Endothelial cell of umbilical vein (primary cell): ENCODE measurements at regions not wholly inside any gene's neighbourhood (a gene's known extent, or its start where the extent isn't known, plus 50 kb on each side); places are given as distances from the start of the nearest gene placed in this dataset.

Experiments used
- BruUV-seq: library from RNA; stranded (reverse); fragments of 400-500 nt; replicated peaks from 2 replicates; lab custom pipeline; 2021; lab: Mats Ljungman, UMichigan
- CTCF ChIA-PET: fragments of 300-600, 350-600 bp; sonication (Branson Sonifier 250); formaldehyde crosslinking; loops from one replicate; lab custom pipeline; 2021; ENCODE audit warnings: antibody characterized with exemption, inconsistent platforms; lab: Charles Lee
- POLR2A ChIA-PET: fragments of 300-600, 350-600 bp; sonication (Branson Sonifier 250); formaldehyde crosslinking; loops from one replicate; lab custom pipeline; 2021; ENCODE audit warnings: antibody characterized with exemption, inconsistent platforms; lab: Charles Lee
- DNase-seq: peaks from one replicate; pipeline ENCODE4 v3.0.0-alpha.2; 2011; ENCODE audit warnings: low read depth, low spot score
- FAIRE-seq: peaks from 2 replicates; lab custom pipeline; 2011; peaks lifted over from hg19 to GRCh38; lab: Jason Lieb, UNC
- H2AFZ ChIP-seq: 2 replicates; pipeline ENCODE4 v1.6.0; 2012; ENCODE audit warnings: low read depth, low read length, control low read depth, inconsistent platforms
- H3K27ac ChIP-seq: 2 replicates; pipeline ENCODE4 v1.5.1; 2011; ENCODE audit warnings: low read depth, mild to moderate bottlenecking, control low read depth, low read length, moderate library complexity; ENCODE audit not compliant: insufficient read depth
- H3K27me3 ChIP-seq, 2 experiments: 2 replicates each; pipeline versions ENCODE4 v1.6.0 to v1.6.1; 2011; ENCODE audit warnings: low read length in 2 of 2, mixed read lengths in 1 of 2; ENCODE audit not compliant: control insufficient read depth in 2 of 2, insufficient read depth in 2 of 2
- H3K36me3 ChIP-seq, 2 experiments: 2 replicates in 1 of 2; 3 replicates in 1 of 2; pipeline ENCODE4 v1.5.1; 2011; ENCODE audit warnings: low read length in 2 of 2, mild to moderate bottlenecking in 1 of 2, moderate library complexity in 1 of 2; ENCODE audit not compliant: control insufficient read depth in 2 of 2, insufficient read depth in 2 of 2; ENCODE audit errors: extremely low read depth in 1 of 2
- H3K4me1 ChIP-seq: 3 replicates; pipeline ENCODE4 v1.5.1; 2011; ENCODE audit warnings: mild to moderate bottlenecking, low read length; ENCODE audit not compliant: control insufficient read depth, insufficient read depth; ENCODE audit errors: extremely low read depth
- H3K4me2 ChIP-seq: 2 replicates; pipeline ENCODE4 v1.6.1; 2011; ENCODE audit warnings: low read length, control low read depth, mixed read lengths; ENCODE audit not compliant: insufficient read depth
- H3K4me3 ChIP-seq, 3 experiments: fragments of 200-600 bp in 1 of 3; sonication (generic), shearing (Covaris generic) in 1 of 3; replicated peaks in 1 of 3; 2 replicates each; pipeline ENCODE4 v1.5.1; 2011 to 2016; ENCODE audit warnings: control low read depth in 3 of 3, low read length in 3 of 3, mild to moderate bottlenecking in 2 of 3, inconsistent platforms in 1 of 3, low read depth in 1 of 3, moderate library complexity in 1 of 3; ENCODE audit not compliant: insufficient read depth in 1 of 3
- H3K79me2 ChIP-seq: 2 replicates; pipeline ENCODE4 v1.6.0; 2012; ENCODE audit warnings: low read length, inconsistent platforms; ENCODE audit not compliant: control insufficient read depth, insufficient read depth
- H3K9ac ChIP-seq: replicated peaks from 2 replicates; pipeline ENCODE3; 2011; ENCODE audit warnings: low read length, control low read depth; ENCODE audit not compliant: insufficient read depth; ENCODE audit errors: extremely low read depth
- H3K9me1 ChIP-seq: replicated peaks from 3 replicates; pipeline ENCODE4 v1.6.0; 2011; ENCODE audit warnings: mild to moderate bottlenecking, low read length; ENCODE audit not compliant: control insufficient read depth, insufficient read depth; ENCODE audit errors: extremely low read depth
- H3K9me3 ChIP-seq: replicated peaks from 2 replicates; pipeline ENCODE4 v1.5.1; 2012; ENCODE audit warnings: low read length, inconsistent platforms; ENCODE audit not compliant: control insufficient read depth, insufficient read depth
- H4K20me1 ChIP-seq: replicated peaks from 2 replicates; pipeline ENCODE3; 2011; ENCODE audit warnings: mild to moderate bottlenecking, low read length; ENCODE audit not compliant: control insufficient read depth, insufficient read depth; ENCODE audit errors: extremely low read depth
- EZH2 ChIP-seq: IDR thresholded peaks from 2 replicates; pipeline ENCODE4 v1.6.1; 2012; ENCODE audit warnings: borderline replicate concordance, low read depth, mild to moderate bottlenecking, moderate library complexity, low read length, inconsistent platforms; ENCODE audit not compliant: severe bottlenecking
- FOS ChIP-seq: IDR thresholded peaks from 2 replicates; pipeline ENCODE4 v1.6.1; 2011; ENCODE audit warnings: mild to moderate bottlenecking, low read length, moderate library complexity, borderline replicate concordance; ENCODE audit not compliant: insufficient read depth
- GATA2 ChIP-seq: IDR thresholded peaks from 2 replicates; pipeline ENCODE4 v1.7.0; 2011; ENCODE audit warnings: low read depth, mild to moderate bottlenecking, moderate library complexity, mixed read lengths, low read length; ENCODE audit not compliant: insufficient read length, insufficient read depth
- JUN ChIP-seq: IDR thresholded peaks from 2 replicates; pipeline ENCODE4 v1.6.1; 2011; ENCODE audit warnings: borderline replicate concordance, low read depth; ENCODE audit not compliant: insufficient read length, insufficient read depth
- MYC ChIP-seq: IDR thresholded peaks from one replicate; pipeline ENCODE4 v1.6.1; 2011; ENCODE audit warnings: mild to moderate bottlenecking, low read depth, low read length
- POLR2A ChIP-seq: IDR thresholded peaks from 2 replicates; pipeline ENCODE4 v1.6.1; 2012; ENCODE audit warnings: low read depth, mild to moderate bottlenecking, control low read depth, low read length
- POLR2AphosphoS5 ChIP-seq: IDR thresholded peaks from 2 replicates; pipeline ENCODE4 v1.6.1; 2012; ENCODE audit warnings: low read depth, mild to moderate bottlenecking, control low read depth, low read length, moderate library complexity; ENCODE audit not compliant: insufficient read depth
- dilution Hi-C: fragments of 300-500 bp; cut with MboI; formaldehyde crosslinking; loops from one replicate; pipeline ENCODE4 v1.15.0; 2019; ENCODE audit warnings: low sequenced_read_pairs; ENCODE audit not compliant: extremely low pct_ligation_motif_present
- intact Hi-C: fragments of 100-400 bp; cut with micrococcal nuclease; formaldehyde crosslinking; loops from one replicate; pipeline ENCODE4 v1.10.0; 2022
- TF ChIP-seq, protein P1 (sequence below): IDR thresholded peaks from 2 replicates; pipeline ENCODE4 v1.6.1; 2011; ENCODE audit not compliant: insufficient read depth, insufficient read length
- TF ChIP-seq, protein P2 (sequence below), 2 donors: IDR thresholded peaks; 1 replicate in 1 of 2; 2 replicates in 1 of 2; pipeline ENCODE4 v1.5.1; 2011; ENCODE audit warnings: low read length in 2 of 2, mild to moderate bottlenecking in 2 of 2, moderate library complexity in 2 of 2, control low read depth in 1 of 2, inconsistent platforms in 1 of 2, low read depth in 1 of 2; ENCODE audit not compliant: insufficient read depth in 1 of 2; ENCODE audit errors: extremely low read depth in 1 of 2

DNA sequence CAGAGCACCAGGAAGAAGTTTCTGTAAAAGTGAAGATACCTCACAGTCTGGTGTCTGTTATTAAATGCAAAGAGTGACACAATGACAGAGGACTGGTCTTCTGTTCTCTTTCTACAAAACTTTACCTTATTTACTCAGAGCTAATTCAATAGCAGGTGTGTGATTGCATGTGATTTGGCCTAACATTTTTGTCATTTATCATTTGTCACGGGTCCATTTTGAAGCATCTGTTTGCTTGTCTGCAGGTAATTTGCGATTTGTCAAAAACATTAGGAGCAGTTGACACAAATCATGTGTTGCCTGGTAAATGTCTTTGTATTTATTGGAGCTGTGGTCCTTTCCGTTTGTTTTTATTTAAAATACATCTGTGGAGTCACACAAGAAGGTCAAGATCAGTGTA, 1232.4 kb downstream of the STIM2 start:
- TF ChIP-seq, protein P1, sequence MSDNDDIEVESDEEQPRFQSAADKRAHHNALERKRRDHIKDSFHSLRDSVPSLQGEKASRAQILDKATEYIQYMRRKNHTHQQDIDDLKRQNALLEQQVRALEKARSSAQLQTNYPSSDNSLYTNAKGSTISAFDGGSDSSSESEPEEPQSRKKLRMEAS: no peak
- TF ChIP-seq EZH2 (no peak), POLR2A (no peak), GATA2 (no peak), JUN (no peak)
- TF ChIP-seq, protein P2, sequence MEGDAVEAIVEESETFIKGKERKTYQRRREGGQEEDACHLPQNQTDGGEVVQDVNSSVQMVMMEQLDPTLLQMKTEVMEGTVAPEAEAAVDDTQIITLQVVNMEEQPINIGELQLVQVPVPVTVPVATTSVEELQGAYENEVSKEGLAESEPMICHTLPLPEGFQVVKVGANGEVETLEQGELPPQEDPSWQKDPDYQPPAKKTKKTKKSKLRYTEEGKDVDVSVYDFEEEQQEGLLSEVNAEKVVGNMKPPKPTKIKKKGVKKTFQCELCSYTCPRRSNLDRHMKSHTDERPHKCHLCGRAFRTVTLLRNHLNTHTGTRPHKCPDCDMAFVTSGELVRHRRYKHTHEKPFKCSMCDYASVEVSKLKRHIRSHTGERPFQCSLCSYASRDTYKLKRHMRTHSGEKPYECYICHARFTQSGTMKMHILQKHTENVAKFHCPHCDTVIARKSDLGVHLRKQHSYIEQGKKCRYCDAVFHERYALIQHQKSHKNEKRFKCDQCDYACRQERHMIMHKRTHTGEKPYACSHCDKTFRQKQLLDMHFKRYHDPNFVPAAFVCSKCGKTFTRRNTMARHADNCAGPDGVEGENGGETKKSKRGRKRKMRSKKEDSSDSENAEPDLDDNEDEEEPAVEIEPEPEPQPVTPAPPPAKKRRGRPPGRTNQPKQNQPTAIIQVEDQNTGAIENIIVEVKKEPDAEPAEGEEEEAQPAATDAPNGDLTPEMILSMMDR (IDR thresholded peaks at IDR 0.05; ENCODE audit: extremely low read depth in 1 of 2, insufficient read depth in 1 of 2, low read depth in 1 of 2, low read length in 2 of 2): no peak
- DNase-seq: no peak
- Histone ChIP-seq H3K4me3 (no peak overlapping the region), H2AFZ (no peak overlapping the region), H3K27ac (no peak overlapping the region), H3K4me2 (no peak overlapping the region), H3K27me3 (no peaks in the 10 kb centered on the region), H3K36me3 (no peaks in the 10 kb centered on the region), H3K79me2 (no peaks in the 10 kb centered on the region), H3K9me1 (no peaks in the 10 kb centered on the region), H4K20me1 (no peaks in the 10 kb centered on the region), H3K4me1 (no peaks in the 10 kb centered on the region), H3K9ac (no peak overlapping the region), H3K9me3 (no peaks in the 10 kb centered on the region)
- FAIRE-seq: no peak
- CTCF ChIA-PET: no interaction called here
- dilution Hi-C loops (no loop called here), intact Hi-C loops (no loop called here)
- BruUV-seq: no TSS peak
- POLR2A ChIA-PET: no interaction called here

DNA sequence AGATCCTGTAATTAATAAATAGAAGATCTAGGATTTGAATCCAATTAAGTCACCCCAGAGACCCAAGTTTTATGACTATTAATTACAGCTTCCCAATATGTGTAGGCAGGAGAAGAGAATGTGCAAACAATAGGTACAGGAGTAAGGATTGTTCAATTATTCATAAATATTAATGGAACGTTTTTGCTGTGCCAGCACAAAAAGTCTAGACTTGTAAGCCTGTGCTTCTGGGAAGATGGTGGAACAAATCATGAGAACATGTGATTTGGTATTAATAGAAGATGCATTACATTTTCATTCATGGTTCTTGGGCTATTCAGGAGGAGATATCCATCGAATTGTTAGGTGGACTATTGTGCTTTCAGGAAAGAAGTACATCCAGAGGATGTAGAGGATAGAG, 1240.9 kb downstream of the STIM2 start:
- POLR2A ChIA-PET: no interaction called here
- H3K4me3 ChIP-seq: no peak overlapping the region
- TF ChIP-seq FOS (no peak), EZH2 (no peak), POLR2A (no peak), POLR2AphosphoS5 (no peak), JUN (no peak), GATA2 (no peak), MYC (no peak)
- TF ChIP-seq, protein P2 (IDR thresholded peaks at IDR 0.05; ENCODE audit: extremely low read depth in 1 of 2, insufficient read depth in 1 of 2, low read depth in 1 of 2, low read length in 2 of 2): no peak
- TF ChIP-seq, protein P1: no peak
- dilution Hi-C loops: no loop called here
- CTCF ChIA-PET: no interaction called here
- no peaks in the 10 kb centered on the region for H3K4me1 ChIP-seq
- no peaks in the 10 kb centered on the region for H3K79me2 ChIP-seq
- no peak overlapping the region for H3K9ac ChIP-seq
- no peaks in the 10 kb centered on the region for H4K20me1 ChIP-seq
- no peak overlapping the region for H3K27ac ChIP-seq
- no peak for FAIRE-seq
- H3K9me3 ChIP-seq: no peaks in the 10 kb centered on the region
- intact Hi-C loops: no loop called here
- no peak overlapping the region for H2AFZ ChIP-seq
- H3K4me2 ChIP-seq: no peak overlapping the region
- H3K36me3 ChIP-seq: no peaks in the 10 kb centered on the region
- no TSS peak for BruUV-seq
- no peaks in the 10 kb centered on the region for H3K9me1 ChIP-seq
- no peak for DNase-seq
- H3K27me3 ChIP-seq: no peaks in the 10 kb centered on the region
